GM21390 (cell line): ENCODE measurements at regions not wholly inside any gene's neighbourhood (a gene's known extent, or its start where the extent isn't known, plus 50 kb on each side); places are given as distances from the start of the nearest gene placed in this dataset.
"Not testable (repeated sequence)": the region's sequence is repeated elsewhere in the genome, so short reads cannot be mapped to it uniquely, and the experiment has no call there.

Experiments
- ATAC-seq: cut with Tn5 transposase; IDR thresholded peaks from one replicate; pipeline ENCODE4 v1.9.1; 2021; ENCODE audit not compliant: unreplicated experiment

DNA sequence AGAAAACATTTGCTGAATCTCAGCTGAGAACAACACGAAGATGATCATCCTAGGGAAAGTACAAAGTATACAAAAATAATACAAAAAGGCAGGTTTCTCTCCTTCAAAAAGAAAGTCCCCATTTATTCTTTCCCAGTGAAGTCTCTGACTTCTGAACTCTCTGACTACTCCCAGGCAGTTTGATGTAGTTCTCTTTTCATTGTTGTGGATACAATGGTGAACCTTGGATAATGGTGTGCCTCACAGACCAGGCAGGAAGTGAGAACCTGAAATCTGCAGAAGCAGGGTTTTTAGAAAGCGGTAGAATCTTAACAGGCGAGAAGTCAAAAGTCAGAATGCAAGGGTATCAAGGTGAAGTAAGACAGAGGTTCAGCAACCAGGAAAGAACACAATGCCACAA lies 150.8 kb upstream of the NRP1 start:
- no peak for ATAC-seq

DNA sequence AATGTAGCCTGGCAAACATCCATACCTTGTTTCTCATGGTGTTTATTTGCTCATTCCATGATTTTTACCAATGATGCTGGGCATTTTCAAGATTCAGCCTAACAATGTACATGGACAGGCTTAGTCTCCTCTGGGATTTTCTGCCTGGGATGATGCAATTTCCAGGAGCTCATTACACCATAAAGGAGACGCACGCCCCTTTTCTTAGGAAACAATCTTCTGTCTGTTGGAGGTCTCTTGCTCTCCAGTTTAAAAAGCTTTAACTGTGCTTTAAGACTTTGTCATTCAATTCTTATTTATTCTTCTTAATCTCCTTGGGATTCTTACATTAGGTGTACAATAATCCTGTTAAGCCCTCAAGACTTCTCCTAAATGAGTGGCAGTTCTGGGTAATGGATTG lies 150.3 kb upstream of the NRP1 start:
- ATAC-seq = no peak

DNA sequence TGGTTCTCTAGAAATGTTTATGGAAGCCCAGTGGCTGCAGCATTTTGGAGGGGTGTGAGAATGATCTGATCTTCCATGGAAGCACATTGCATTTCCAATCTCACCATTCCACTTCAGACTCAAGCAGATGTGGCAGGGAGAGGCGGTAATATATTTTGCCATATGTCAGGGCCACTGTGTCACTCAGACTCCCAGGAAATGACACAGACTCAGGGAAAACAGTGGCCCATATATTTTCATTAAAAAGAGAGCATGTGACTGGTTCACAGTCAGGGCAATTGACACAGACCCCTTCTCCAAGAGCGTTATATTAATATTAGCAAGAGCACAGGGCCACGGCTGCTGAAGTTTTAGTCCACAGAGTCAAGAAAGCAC lies 149.3 kb upstream of the NRP1 start:
- ATAC-seq = no peak

DNA sequence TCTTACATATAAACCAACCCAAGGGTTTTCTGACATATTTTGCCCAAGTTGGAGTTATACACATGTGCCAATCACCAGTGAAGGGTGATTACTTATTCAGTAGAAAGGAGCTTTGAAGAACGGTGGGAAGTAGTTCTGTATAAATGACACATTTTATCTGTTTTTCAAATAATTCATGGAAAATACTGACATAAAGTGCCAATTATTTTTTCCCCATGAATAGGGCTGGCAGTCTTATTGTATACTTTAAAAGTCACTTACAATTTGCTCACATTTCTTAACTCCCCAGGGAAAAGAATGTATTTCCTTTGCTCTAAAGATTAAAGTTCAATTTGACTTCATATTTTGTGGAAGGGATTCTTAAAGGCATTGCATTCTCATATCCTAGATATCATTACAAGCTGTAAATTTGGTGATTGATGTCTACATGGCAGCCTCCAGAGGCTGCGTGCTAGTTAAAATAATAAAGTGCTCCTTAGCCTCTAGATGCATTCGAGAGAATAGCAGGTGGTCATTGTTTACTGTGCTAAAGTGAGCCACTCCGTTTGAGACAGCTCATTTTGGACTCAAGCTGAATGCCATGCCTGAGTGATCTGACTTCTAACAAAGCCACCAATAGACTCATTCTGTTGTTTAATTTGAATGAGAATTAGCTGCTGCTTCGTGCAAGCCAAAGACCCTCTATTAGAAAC lies 148.8 kb upstream of the NRP1 start:
- no peak for ATAC-seq

DNA sequence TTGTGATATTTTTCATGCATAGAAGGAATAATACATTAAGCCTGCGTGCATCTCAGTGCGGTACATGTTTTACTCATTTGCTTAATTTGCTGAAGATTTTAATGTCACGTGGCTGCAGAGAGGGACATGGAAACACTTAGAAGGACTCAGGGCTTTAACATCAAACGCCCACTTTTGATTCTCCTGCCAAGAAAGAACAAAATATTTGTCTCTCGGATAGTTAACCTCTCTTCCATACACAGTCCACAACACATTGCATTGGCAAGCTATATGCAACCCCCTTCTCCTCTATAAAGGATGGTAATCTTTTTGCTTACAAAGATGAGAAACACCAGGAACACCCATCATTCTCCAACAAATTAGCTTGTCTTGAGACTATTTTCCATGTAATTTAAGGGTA lies 148.0 kb upstream of the NRP1 start:
- ATAC-seq = no peak

DNA sequence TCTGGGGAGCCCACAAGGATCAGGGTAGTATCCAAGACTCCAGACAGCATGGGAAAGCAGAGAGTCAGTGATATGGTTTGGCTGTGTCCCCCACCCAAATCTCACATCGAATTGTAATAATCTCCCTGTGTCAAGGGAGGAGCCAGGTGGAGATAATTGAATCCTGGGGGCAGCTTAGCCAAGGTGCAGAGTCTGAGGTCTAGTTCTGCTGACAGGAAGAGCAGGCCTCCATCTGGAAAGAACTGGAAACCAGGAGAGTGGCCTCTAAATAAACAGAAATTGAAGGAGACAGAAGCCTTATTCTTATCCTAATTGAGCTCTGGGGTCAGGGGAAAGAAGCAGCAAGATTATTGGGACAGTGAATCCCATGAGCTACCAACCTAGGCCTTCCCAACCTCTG lies 146.7 kb upstream of the NRP1 start:
- ATAC-seq = no peak

DNA sequence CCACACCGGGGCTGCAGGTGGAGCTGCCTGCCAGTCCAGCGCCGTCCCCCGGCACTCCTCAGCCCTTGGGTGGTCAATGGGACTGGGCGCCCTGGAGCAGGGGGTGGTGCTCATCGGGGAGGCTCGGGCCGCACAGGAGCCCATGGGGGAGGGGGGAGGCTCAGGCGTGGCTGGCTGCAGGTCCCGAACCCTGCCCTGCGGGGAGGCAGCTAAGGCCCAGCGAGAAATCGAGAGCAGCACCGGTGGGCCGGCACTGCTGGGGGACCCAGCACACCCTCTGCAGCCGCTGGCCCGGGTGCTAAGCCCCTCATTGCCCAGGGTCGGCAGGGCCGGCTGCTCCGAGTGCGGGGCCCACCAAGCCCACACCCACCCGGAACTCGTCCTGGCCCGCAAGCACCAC lies 145.9 kb upstream of the NRP1 start:
- ATAC-seq = not testable (repeated sequence)

DNA sequence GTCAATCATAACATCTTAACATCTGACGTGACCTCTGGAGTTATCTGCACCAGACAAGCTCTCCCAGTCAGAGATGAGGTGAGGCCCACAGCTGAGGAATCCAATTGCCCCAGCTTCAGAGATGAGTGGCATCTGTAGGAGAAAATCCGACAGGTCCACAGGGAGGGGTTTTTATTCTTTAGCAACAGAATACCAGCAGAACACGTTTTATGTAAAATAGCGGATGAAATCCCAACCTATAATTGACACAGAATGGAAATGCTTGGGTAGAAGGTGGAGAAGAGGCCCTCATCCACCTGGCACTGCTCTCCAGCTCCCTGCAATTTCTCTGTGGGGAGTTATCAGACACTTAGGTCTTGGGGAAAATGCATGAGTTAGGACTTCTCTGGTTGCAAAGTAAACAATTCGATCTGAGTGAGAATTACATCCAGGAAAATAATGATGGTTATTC lies 144.2 kb upstream of the NRP1 start:
- no peak for ATAC-seq

DNA sequence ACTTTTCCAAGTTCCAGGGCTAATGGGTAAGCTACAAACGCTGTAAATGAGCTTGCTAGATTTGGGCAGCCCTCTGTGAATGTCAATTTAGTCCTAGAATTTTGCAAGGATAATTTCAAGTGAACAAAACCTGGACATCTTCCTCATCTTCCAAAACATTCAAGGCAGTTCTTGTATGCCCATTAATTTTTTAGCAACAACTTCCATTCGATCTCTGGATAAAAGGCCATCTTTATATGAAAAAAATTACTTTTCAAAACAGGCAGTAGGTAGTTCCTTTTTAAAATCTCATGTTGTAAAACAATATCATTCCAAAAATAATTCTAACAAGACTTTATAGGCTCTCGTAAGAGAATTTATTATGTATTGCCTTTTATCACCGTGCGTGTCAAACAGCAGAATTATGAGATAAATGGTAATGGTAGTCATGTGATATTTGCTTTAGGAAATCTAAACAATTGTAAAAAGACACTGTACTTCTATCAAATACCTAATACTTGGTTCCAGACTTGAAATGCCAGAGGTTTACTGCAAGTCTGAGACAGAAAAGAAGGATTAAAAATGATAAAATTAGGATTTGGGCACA lies 143.7 kb upstream of the NRP1 start:
- ATAC-seq = no peak

DNA sequence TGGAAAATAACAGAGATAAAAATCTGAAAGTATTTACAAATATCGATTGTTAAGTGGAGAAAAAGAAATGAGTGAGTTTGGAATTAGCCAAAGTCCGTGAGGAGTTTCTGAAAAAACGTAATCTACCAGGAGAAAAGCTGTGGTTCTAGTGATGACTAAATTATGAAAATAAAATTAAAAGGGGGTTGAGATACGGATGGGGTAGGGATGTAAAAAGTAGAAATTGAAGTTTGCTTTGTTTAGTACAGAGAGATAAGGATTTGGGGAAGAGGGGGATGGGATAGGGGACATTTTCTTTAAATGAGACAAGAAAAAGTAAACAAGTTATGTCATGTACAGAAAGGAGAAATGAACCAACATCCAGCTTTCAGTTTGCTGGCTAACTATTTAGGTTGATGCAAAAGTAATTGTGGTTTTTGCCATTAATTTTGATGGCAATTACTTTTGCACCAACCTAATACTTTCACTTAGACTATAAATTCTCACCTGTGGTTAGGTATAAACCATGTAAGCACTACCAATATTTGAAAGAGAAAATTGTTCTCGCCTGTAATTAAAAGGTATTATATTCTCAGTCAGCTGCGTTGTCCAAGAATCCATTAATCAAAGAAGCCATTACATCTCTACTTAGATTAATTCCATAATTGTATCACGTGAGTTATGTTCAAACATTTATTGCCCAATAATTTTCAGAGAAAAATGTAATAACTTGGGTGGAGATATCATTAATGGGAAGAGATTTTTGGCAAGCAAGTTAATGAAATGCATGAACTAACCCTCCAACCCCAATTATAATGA lies 143.0 kb upstream of the NRP1 start:
- no peak for ATAC-seq

DNA sequence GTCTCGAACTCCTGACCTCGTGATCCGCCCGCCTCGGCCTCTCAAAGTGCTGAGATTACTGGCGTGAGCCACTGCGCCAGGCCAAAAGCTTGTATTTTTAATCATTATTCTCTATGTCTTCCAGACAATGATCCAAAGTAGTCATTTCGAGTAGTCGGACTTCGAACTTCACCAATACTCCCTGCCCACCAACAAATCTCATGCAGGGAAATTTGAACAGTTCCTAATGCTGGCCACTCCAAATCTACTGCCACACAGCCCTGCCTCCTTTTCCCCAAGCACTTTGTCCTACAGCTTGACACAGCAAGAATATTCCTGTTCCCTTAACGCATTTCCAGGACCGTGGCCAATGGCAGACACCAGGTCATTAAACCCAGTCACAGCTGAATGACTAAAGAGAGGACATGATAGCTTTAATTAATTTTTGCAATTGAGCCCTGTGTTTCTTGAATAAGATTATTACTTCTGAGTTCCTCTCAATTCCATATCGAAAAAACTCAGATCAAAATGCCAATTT lies 142.3 kb upstream of the NRP1 start:
- ATAC-seq = no peak

DNA sequence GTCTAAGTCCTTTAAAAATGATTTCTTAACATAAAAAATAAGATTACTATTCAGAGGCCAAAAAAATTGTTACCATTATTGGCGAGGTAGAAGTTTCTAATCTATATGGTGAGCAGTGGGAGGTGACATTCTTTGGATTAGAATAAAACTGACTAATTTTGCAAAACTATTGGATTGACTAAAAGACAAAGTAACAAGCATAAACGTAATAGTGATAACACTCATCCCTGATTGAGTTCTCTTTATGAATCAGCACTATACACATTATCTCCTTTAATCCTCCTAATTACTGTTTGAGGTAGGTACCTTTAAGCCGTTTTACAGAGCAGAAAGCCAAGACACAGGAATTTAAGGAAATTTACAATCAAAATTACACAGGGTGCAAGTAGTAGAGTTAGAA lies 139.2 kb upstream of the NRP1 start:
- ATAC-seq = no peak

DNA sequence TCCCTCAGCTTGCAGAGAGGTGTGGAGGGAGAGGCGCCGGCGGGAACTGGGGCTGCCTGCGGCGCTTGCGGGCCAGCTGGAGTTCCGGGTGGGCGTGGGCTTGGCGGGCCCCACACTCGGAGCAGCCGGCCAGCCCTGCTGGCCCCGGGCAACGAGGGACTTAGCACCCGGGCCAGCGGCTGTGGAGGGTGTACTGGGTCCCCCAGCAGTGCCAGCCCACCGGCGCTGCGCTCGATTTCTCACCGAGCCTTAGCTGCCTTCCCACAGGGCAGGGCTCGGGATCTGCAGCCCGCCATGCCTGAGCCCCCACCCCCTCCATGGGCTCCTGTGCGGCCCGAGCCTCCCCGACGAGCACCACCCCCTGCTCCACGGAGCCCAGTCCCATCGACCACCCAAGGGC lies 133.5 kb upstream of the NRP1 start:
- not testable (repeated sequence) for ATAC-seq

DNA sequence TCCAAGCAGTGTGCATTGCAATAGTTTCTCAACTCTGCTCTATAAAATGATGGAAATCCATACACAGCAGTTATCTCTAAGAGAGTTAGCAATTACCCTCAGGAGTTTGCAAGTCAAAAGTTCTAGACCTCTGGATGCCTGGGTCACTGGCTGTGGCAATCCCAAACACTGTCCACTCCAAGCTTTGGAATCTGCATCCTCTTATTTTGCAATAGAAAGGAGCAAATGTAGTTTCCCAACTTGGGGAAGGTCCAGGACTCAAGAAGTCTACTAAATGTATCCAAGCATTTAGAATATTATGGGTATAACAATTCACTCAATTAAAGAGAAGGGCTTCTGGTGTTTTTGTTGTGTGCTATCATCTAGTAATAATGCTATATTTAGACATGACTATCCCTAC lies 131.3 kb upstream of the NRP1 start:
- ATAC-seq = no peak

DNA sequence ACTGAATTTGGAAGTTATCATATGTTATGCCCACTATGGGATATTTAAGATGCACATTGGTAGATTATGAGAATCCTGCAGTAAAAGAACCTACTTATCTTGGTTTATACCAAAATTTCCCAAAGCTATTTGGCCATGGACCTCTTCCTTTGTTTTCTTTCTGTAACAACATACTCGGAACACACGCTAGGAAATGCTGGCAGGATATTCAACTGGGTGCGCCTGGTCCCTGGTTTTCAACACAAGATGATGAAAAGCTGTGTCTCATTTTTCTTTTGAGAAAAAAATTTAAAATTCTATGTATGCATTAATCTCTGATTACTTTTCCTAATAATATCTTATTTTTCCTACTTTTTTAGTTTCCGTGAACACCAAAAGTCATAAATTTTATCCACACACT lies 128.5 kb upstream of the NRP1 start:
- no peak for ATAC-seq

DNA sequence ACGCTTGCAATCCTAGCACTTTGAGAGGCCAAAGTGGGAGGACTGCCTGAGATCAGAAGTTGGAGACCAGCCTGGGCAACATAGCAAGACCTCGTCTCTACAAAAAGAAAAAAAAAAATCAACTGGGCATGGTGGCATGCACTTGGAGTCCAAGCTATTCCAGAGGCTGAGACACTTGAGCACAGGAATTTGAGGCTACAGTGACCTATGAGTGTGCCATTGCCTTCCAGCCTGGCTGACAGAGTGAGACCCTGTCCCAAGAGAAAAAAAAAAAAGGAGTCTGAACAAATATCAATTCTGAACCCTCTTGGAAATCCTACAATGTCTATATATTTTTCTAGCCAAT lies 126.8 kb upstream of the NRP1 start:
- ATAC-seq = no peak

DNA sequence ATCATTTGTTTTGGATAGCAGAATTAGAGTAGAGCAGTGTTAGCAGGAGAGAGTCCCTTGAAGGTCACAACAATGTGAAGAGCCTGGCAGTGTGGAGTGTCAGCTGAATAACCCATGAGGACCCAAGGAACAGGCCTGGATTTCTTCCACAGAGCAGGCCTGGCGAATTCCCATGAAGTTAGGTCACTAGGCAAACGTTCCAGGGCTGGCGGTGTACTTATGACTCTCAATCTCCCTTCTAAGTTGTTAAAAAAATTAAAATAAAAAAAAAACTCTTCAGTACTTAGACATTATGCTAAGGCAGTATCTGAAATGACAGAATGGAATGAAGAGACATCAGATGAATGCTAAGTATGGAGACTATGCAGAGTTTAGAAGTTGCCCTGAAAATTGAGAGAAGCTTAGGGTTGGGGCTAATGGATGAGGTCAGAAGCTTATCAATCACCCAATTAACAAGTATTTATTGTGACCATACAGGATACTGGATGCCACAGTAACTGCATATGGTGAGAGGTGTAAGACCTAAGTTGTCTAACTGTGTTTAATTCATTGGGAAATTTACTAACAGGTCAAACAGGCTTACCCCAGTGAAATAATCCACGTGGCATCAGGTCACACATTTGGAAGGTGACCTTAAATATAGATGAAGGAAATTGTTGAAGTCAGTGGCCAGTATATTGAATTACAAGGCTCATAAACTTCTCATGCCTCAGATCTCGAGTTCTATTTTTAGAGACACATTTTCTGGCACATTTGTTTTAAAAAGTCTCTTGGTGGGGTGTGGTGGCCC lies 126.2 kb upstream of the NRP1 start:
- no peak for ATAC-seq

DNA sequence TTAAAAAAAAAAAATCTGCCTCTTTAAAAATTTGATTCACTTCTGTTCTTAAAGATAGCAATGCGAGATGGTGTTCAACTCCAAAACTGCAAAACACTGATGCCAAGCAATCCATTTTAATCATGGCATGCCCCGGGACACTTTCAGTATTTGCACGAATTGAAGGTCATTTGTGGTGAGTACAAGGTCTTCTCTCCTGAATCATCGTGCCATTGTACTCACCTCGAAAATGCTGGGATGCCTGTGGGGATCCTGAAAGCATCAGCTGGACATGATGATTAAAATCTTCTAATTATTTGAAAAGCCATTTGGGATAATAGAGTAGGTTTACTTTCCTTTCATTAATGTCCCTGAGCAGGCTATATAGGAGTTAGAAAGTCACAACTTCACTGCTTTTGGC lies 125.1 kb upstream of the NRP1 start:
- ATAC-seq = no peak

DNA sequence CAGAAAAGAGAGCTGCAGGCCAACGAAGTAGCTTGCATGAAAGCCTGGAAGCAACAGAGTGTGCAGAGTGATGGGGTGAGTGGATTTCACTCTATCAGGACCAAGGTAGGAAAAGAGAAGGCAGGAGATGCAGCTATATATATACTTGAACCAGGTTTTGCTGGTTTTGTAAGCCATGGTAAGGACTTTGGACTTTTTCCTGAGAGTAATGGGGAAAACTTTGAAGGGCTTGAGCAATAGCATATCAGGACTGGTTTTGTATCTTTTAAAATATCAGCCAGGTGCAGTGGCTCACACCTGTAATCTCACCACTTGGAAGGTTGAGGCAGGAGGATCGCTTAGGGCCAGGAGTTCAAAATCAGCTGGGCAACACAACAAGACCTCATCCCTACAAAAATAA lies 120.6 kb upstream of the NRP1 start:
- no peak for ATAC-seq

DNA sequence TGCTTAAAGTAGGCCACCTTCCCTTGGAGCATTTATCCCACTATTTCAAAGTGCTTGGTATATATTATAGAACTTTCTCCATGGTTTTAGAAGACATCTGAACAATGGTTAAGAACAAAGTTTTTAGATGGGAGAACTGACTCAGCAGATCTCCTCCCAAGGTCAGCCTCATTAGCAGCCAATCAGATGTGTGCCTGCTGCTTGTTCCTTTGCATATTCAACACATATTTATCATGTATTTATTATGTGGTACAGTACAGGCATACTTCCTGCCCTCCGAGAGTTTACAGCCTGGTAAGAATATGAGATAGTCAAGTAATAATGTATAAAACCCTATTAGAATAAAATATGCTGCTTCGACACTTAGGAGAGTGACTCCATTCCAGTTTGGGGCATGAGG lies 120.1 kb upstream of the NRP1 start:
- ATAC-seq = no peak
